HEK293 (cell line): ENCODE measurements at regions not wholly inside any gene's neighbourhood (a gene's known extent, or its start where the extent isn't known, plus 50 kb on each side); places are given as distances from the start of the nearest gene placed in this dataset.

Experiments used
- CTCF ChIA-PET: fragments of 350-600 bp; formaldehyde crosslinking; extraction: SDS; loops from one replicate; lab custom pipeline; 2021; ENCODE audit warnings: antibody characterized with exemption; lab: Yijun Ruan, JAX
- POLR2A ChIA-PET: fragments of 300-600 bp; formaldehyde crosslinking; extraction: SDS; loops from one replicate; lab custom pipeline; 2020; ENCODE audit warnings: antibody characterized with exemption, inconsistent platforms; lab: Yijun Ruan, JAX
- H3K27ac ChIP-seq: fragments of 200-500 bp; sonication (Bioruptor generic); 2 replicates; pipeline ENCODE4 v1.5.1; 2014; ENCODE audit warnings: low read depth, low read length, control low read depth, inconsistent platforms; ENCODE audit errors: extremely low read depth
- H3K36me3 ChIP-seq, 2 experiments: fragments of 200-500 bp in 1 of 2; sonication (Bioruptor generic) in 1 of 2; 1 replicate in 1 of 2; 2 replicates in 1 of 2; pipeline ENCODE4 v1.5.1; 2014 to 2017; ENCODE audit warnings: inconsistent platforms in 2 of 2, low read length in 2 of 2; ENCODE audit not compliant: control insufficient read depth in 2 of 2, insufficient read depth in 1 of 2
- H3K4me1 ChIP-seq: fragments of 200-500 bp; sonication (Bioruptor generic); 2 replicates; pipeline ENCODE4 v1.5.1; 2014; ENCODE audit warnings: mild to moderate bottlenecking, low read length, inconsistent platforms; ENCODE audit not compliant: control insufficient read depth, insufficient read depth
- H3K4me3 ChIP-seq: 2 replicates; pipeline ENCODE4 v1.5.1; 2011; ENCODE audit warnings: low read depth, mild to moderate bottlenecking, control low read depth, low read length, moderate library complexity
- H3K9me3 ChIP-seq: fragments of 200-500 bp; sonication (Bioruptor generic); 2 replicates; pipeline ENCODE4 v1.5.1; 2014; ENCODE audit warnings: low read depth, low read length, inconsistent platforms; ENCODE audit not compliant: control insufficient read depth, insufficient read depth
- BCL11B ChIP-seq: fragments of 450-650 bp; formaldehyde crosslinking; IDR thresholded peaks from 2 replicates; pipeline ENCODE4 v1.5.1; 2016; ENCODE audit warnings: low read depth, missing biosample characterization, missing genetic modification characterization
- RBAK ChIP-seq: fragments of 450-650 bp; formaldehyde crosslinking; IDR thresholded peaks from 2 replicates; pipeline ENCODE4 v1.5.1; 2016; ENCODE audit warnings: missing biosample characterization, missing genetic modification characterization
- SCRT1 ChIP-seq: fragments of 450-650 bp; formaldehyde crosslinking; IDR thresholded peaks from 2 replicates; pipeline ENCODE4 v1.5.1; 2016; ENCODE audit warnings: missing biosample characterization, missing genetic modification characterization, borderline replicate concordance
- SETDB1 ChIP-seq: IDR thresholded peaks from one replicate; pipeline ENCODE4 v1.6.1; 2017; ENCODE audit warnings: mild to moderate bottlenecking, low read length, moderate library complexity, mixed read lengths; ENCODE audit not compliant: insufficient read length
- SP7 ChIP-seq: fragments of 450-650 bp; formaldehyde crosslinking; IDR thresholded peaks from 2 replicates; pipeline ENCODE4 v1.5.1; 2016; ENCODE audit warnings: missing biosample characterization, missing genetic modification characterization
- ZBTB49 ChIP-seq: fragments of 450-650 bp; formaldehyde crosslinking; IDR thresholded peaks from 2 replicates; pipeline ENCODE4 v1.5.1; 2016; ENCODE audit warnings: missing biosample characterization, missing genetic modification characterization, low read depth
- ZNF10 ChIP-seq: fragments of 450-650 bp; formaldehyde crosslinking; IDR thresholded peaks from 2 replicates; pipeline ENCODE4 v1.5.1; 2017; ENCODE audit warnings: missing biosample characterization, missing genetic modification characterization
- ZNF157 ChIP-seq: fragments of 450-650 bp; formaldehyde crosslinking; IDR thresholded peaks from 2 replicates; pipeline ENCODE4 v1.5.1; 2016; ENCODE audit warnings: missing biosample characterization, missing genetic modification characterization
- ZNF184 ChIP-seq: fragments of 450-650 bp; IDR thresholded peaks from 2 replicates; pipeline ENCODE4 v1.5.1; 2018; ENCODE audit warnings: missing biosample characterization, mild to moderate bottlenecking, missing genetic modification characterization
- ZNF19 ChIP-seq: fragments of 450-650 bp; formaldehyde crosslinking; IDR thresholded peaks from 2 replicates; pipeline ENCODE4; 2016; ENCODE audit warnings: missing biosample characterization, missing genetic modification characterization, low read depth
- ZNF302 ChIP-seq: fragments of 450-650 bp; formaldehyde crosslinking; IDR thresholded peaks from 2 replicates; pipeline ENCODE4 v1.5.1; 2016; ENCODE audit warnings: missing biosample characterization, missing genetic modification characterization, low read depth
- ZNF335 ChIP-seq: fragments of 450-650 bp; formaldehyde crosslinking; conservative IDR thresholded peaks from 2 replicates; pipeline ENCODE4 v1.5.1; 2016; ENCODE audit warnings: missing biosample characterization, missing genetic modification characterization
- ZNF341 ChIP-seq: fragments of 450-650 bp; formaldehyde crosslinking; IDR thresholded peaks from 2 replicates; pipeline ENCODE4; 2016; ENCODE audit warnings: low read depth, missing biosample characterization, missing genetic modification characterization
- ZNF529 ChIP-seq: fragments of 450-650 bp; formaldehyde crosslinking; IDR thresholded peaks from 2 replicates; pipeline ENCODE4 v1.5.1; 2017; ENCODE audit warnings: missing genetic modification characterization, missing biosample characterization; ENCODE audit not compliant: insufficient replicate concordance
- ZNF571 ChIP-seq: fragments of 450-650 bp; formaldehyde crosslinking; IDR thresholded peaks from 2 replicates; pipeline ENCODE4 v1.5.0; 2017; ENCODE audit warnings: missing biosample characterization, missing genetic modification characterization
- ZNF621 ChIP-seq: fragments of 450-650 bp; formaldehyde crosslinking; IDR thresholded peaks from 2 replicates; pipeline ENCODE4 v1.5.1; 2017; ENCODE audit warnings: missing biosample characterization, missing genetic modification characterization
- ZNF645 ChIP-seq: fragments of 450-650 bp; formaldehyde crosslinking; IDR thresholded peaks from 2 replicates; pipeline ENCODE4; 2016; ENCODE audit warnings: missing biosample characterization, missing genetic modification characterization
- ZNF664 ChIP-seq: fragments of 450-650 bp; formaldehyde crosslinking; IDR thresholded peaks from 2 replicates; pipeline ENCODE4 v1.5.1; 2016; ENCODE audit warnings: missing biosample characterization, missing genetic modification characterization
- ZNF791 ChIP-seq: fragments of 450-650 bp; formaldehyde crosslinking; IDR thresholded peaks from 2 replicates; pipeline ENCODE4 v1.5.1; 2016; ENCODE audit warnings: missing biosample characterization, missing genetic modification characterization
- ZSCAN16 ChIP-seq: fragments of 450-650 bp; formaldehyde crosslinking; IDR thresholded peaks from 2 replicates; pipeline ENCODE4 v1.5.1; 2016; ENCODE audit warnings: missing biosample characterization, missing genetic modification characterization
- TF ChIP-seq, protein P1 (sequence below): fragments of 450-650 bp; formaldehyde crosslinking; conservative IDR thresholded peaks from 2 replicates; pipeline ENCODE4 v1.5.1; 2016; ENCODE audit warnings: low read depth, missing biosample characterization, missing genetic modification characterization
- TF ChIP-seq, protein P2 (sequence below): fragments of 450-650 bp; IDR thresholded peaks from 2 replicates; pipeline ENCODE4 v1.5.1; 2018; ENCODE audit warnings: missing biosample characterization, missing genetic modification characterization
- TF ChIP-seq, protein P3 (sequence below): fragments of 450-650 bp; formaldehyde crosslinking; IDR thresholded peaks from 2 replicates; pipeline ENCODE4 v1.5.1; 2016; ENCODE audit warnings: missing biosample characterization, missing genetic modification characterization
- TF ChIP-seq, protein P4 (sequence below): fragments of 450-650 bp; formaldehyde crosslinking; IDR thresholded peaks from 2 replicates; pipeline ENCODE4 v1.5.1; 2016; ENCODE audit warnings: missing biosample characterization, missing genetic modification characterization

GRCh38 chr7:119228482-119228881 lies 1004.0 kb downstream of the ANKRD7 start:
- TF ChIP-seq SETDB1 = no peak
- TF ChIP-seq ZNF302 (tag by site-specific recombination) = no peak
- TF ChIP-seq ZNF19 (tag by site-specific recombination) = no peak
- TF ChIP-seq, protein P1, sequence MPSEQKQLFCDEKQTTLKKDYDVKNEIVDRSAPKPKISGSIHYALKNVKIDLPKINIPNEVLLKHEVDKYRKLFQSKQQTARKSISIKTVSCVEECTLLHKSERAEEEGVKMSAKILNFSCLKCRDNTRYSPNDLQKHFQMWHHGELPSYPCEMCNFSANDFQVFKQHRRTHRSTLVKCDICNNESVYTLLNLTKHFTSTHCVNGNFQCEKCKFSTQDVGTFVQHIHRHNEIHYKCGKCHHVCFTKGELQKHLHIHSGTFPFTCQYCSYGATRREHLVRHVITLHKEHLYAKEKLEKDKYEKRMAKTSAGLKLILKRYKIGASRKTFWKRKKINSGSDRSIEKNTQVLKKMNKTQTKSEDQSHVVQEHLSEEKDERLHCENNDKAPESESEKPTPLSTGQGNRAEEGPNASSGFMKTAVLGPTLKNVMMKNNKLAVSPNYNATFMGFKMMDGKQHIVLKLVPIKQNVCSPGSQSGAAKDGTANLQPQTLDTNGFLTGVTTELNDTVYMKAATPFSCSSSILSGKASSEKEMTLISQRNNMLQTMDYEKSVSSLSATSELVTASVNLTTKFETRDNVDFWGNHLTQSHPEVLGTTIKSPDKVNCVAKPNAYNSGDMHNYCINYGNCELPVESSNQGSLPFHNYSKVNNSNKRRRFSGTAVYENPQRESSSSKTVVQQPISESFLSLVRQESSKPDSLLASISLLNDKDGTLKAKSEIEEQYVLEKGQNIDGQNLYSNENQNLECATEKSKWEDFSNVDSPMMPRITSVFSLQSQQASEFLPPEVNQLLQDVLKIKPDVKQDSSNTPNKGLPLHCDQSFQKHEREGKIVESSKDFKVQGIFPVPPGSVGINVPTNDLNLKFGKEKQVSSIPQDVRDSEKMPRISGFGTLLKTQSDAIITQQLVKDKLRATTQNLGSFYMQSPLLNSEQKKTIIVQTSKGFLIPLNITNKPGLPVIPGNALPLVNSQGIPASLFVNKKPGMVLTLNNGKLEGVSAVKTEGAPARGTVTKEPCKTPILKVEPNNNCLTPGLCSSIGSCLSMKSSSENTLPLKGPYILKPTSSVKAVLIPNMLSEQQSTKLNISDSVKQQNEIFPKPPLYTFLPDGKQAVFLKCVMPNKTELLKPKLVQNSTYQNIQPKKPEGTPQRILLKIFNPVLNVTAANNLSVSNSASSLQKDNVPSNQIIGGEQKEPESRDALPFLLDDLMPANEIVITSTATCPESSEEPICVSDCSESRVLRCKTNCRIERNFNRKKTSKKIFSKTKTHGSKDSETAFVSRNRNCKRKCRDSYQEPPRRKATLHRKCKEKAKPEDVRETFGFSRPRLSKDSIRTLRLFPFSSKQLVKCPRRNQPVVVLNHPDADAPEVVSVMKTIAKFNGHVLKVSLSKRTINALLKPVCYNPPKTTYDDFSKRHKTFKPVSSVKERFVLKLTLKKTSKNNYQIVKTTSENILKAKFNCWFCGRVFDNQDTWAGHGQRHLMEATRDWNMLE (tag by site-specific recombination) = no peak
- no peak for TF ChIP-seq ZNF791 (tag by site-specific recombination)
- TF ChIP-seq BCL11B (tag by site-specific recombination) = no peak
- no peak for TF ChIP-seq ZSCAN16 (tag by site-specific recombination)
- TF ChIP-seq, protein P2, sequence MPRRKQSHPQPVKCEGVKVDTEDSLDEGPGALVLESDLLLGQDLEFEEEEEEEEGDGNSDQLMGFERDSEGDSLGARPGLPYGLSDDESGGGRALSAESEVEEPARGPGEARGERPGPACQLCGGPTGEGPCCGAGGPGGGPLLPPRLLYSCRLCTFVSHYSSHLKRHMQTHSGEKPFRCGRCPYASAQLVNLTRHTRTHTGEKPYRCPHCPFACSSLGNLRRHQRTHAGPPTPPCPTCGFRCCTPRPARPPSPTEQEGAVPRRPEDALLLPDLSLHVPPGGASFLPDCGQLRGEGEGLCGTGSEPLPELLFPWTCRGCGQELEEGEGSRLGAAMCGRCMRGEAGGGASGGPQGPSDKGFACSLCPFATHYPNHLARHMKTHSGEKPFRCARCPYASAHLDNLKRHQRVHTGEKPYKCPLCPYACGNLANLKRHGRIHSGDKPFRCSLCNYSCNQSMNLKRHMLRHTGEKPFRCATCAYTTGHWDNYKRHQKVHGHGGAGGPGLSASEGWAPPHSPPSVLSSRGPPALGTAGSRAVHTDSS (tag by site-specific recombination) = no peak
- TF ChIP-seq ZNF645 (tag by site-specific recombination) = no peak
- TF ChIP-seq ZNF571 = no peak
- TF ChIP-seq ZBTB49 (tag by site-specific recombination) = no peak
- no peak for TF ChIP-seq ZNF335 (tag by site-specific recombination)
- no peak for TF ChIP-seq ZNF10 (tag by site-specific recombination)
- no peak for TF ChIP-seq RBAK (tag by site-specific recombination)
- no peak for TF ChIP-seq SP7
- H3K4me1 ChIP-seq = no peaks in the 10 kb centered on the region
- POLR2A ChIA-PET = no interaction called here
- CTCF ChIA-PET = no interaction called here
- no peaks in the 10 kb centered on the region for H3K36me3 ChIP-seq
- no peaks in the 10 kb centered on the region for H3K9me3 ChIP-seq
- H3K27ac ChIP-seq = no peak overlapping the region
- H3K4me3 ChIP-seq = no peak overlapping the region

DNA sequence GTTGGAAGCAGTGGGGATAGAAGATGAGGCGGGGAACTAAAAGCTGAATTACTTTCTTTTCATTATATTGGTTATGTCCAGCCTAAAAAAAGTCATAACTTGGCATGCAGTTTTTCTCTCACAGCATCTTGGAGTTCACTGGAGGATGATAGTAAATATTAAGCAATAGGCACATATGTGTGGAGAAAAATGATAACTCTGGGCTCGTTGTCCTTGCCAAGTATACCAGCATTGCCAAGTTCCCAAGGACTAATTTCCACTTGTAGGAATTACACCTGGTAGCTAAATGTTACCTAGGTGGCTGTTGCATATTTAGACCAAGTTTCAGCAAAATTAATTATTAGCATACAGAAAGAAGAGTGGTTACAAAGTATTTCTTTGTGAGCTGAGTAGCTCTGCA lies 1007.6 kb downstream of the ANKRD7 start:
- Histone ChIP-seq H3K9me3 (no peaks in the 10 kb centered on the region), H3K27ac (no peak overlapping the region), H3K36me3 (no peaks in the 10 kb centered on the region), H3K4me1 (no peaks in the 10 kb centered on the region), H3K4me3 (no peak overlapping the region)
- POLR2A ChIA-PET = no interaction called here
- CTCF ChIA-PET = no interaction called here
- TF ChIP-seq ZNF341 (no peak), ZNF664 (no peak), ZNF184 (tag by site-specific recombination) (no peak), ZNF529 (tag by site-specific recombination) (no peak), ZNF621 (tag by site-specific recombination) (no peak), ZNF157 (no peak), SCRT1 (tag by site-specific recombination) (no peak), ZNF302 (tag by site-specific recombination) (no peak)
- TF ChIP-seq, protein P3, sequence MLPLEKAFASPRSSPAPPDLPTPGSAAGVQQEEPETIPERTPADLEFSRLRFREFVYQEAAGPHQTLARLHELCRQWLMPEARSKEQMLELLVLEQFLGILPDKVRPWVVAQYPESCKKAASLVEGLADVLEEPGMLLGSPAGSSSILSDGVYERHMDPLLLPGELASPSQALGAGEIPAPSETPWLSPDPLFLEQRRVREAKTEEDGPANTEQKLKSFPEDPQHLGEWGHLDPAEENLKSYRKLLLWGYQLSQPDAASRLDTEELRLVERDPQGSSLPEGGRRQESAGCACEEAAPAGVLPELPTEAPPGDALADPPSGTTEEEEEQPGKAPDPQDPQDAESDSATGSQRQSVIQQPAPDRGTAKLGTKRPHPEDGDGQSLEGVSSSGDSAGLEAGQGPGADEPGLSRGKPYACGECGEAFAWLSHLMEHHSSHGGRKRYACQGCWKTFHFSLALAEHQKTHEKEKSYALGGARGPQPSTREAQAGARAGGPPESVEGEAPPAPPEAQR (tag by site-specific recombination) = no peak
- TF ChIP-seq, protein P4, sequence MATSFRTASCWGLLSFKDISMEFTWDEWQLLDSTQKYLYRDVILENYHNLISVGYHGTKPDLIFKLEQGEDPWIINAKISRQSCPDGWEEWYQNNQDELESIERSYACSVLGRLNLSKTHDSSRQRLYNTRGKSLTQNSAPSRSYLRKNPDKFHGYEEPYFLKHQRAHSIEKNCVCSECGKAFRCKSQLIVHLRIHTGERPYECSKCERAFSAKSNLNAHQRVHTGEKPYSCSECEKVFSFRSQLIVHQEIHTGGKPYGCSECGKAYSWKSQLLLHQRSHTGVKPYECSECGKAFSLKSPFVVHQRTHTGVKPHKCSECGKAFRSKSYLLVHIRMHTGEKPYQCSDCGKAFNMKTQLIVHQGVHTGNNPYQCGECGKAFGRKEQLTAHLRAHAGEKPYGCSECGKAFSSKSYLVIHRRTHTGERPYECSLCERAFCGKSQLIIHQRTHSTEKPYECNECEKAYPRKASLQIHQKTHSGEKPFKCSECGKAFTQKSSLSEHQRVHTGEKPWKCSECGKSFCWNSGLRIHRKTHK (tag by site-specific recombination) = no peak
